ENCODE measurements at regions not wholly inside any gene's neighbourhood (a gene's known extent, or its start where the extent isn't known, plus 50 kb on each side); places are given as distances from the start of the nearest gene placed in this dataset.

GRCh38 chr15:87293031-87293430 lies 963.5 kb downstream of the NTRK3 start:
- H3K9me3 ChIP-seq (ENCODE audit: insufficient read depth, low read length), result no peaks in the 10 kb centered on the region
- no peaks in the 10 kb centered on the region for H3K36me3 ChIP-seq (replicated peaks; ENCODE audit: low read depth, low read length)
- no peak overlapping the region for H3K4me2 ChIP-seq (ENCODE audit: low read length)
- TF ChIP-seq CTCF (IDR thresholded peaks at IDR 0.05; ENCODE audit: low read depth, low read length) (no peak), EZH2phosphoT487 (IDR thresholded peaks at IDR 0.05; ENCODE audit: low read depth) (no peak)
- H3K79me2 ChIP-seq (ENCODE audit: low read length), result no peaks in the 10 kb centered on the region
- no peaks in the 10 kb centered on the region for H3K27me3 ChIP-seq (ENCODE audit: low read depth, low read length)
- H4K20me1 ChIP-seq (ENCODE audit: insufficient read depth, low read length), result no peaks in the 10 kb centered on the region
- no peak overlapping the region for H2AFZ ChIP-seq (ENCODE audit: low read depth, low read length)
- no peak overlapping the region for H3K27ac ChIP-seq (ENCODE audit: low read length)
- H3K4me1 ChIP-seq (ENCODE audit: low read length), result no peaks in the 10 kb centered on the region
- no peak overlapping the region for H3K9ac ChIP-seq (ENCODE audit: low read length)
- no peak overlapping the region for H3K4me3 ChIP-seq (ENCODE audit: low read length)

- no peaks in the 10 kb centered on the region for H3K36me3 ChIP-seq (replicated peaks; ENCODE audit: low read depth, low read length)
- H3K27ac ChIP-seq (ENCODE audit: low read length), result no peak overlapping the region
- no peaks in the 10 kb centered on the region for H3K4me1 ChIP-seq (ENCODE audit: low read length)
- H3K4me3 ChIP-seq (ENCODE audit: low read length), result no peak overlapping the region
- no peaks in the 10 kb centered on the region for H3K27me3 ChIP-seq (ENCODE audit: low read depth, low read length)
- no peak overlapping the region for H3K9ac ChIP-seq (ENCODE audit: low read length)
- H3K9me3 ChIP-seq (ENCODE audit: insufficient read depth, low read length), result no peaks in the 10 kb centered on the region
- no peaks in the 10 kb centered on the region for H3K79me2 ChIP-seq (ENCODE audit: low read length)
- H2AFZ ChIP-seq (ENCODE audit: low read depth, low read length), result no peak overlapping the region
- TF ChIP-seq EZH2phosphoT487 (IDR thresholded peaks at IDR 0.05; ENCODE audit: low read depth) (no peak), CTCF (IDR thresholded peaks at IDR 0.05; ENCODE audit: low read depth, low read length) (no peak)
- no peak overlapping the region for H3K4me2 ChIP-seq (ENCODE audit: low read length)
- no peaks in the 10 kb centered on the region for H4K20me1 ChIP-seq (ENCODE audit: insufficient read depth, low read length)
These were observed 969.4 kb downstream of the NTRK3 start for GRCh38 chr15:87287156-87287555.

- TF ChIP-seq CTCF (IDR thresholded peaks at IDR 0.05; ENCODE audit: low read depth, low read length), result no peak
- no peak for TF ChIP-seq EZH2phosphoT487 (IDR thresholded peaks at IDR 0.05; ENCODE audit: low read depth)
- Histone ChIP-seq H2AFZ (ENCODE audit: low read depth, low read length) (no peak overlapping the region), H3K9ac (ENCODE audit: low read length) (no peak overlapping the region), H3K9me3 (ENCODE audit: insufficient read depth, low read length) (no peaks in the 10 kb centered on the region), H3K4me1 (ENCODE audit: low read length) (no peaks in the 10 kb centered on the region), H3K27me3 (ENCODE audit: low read depth, low read length) (no peaks in the 10 kb centered on the region), H3K4me3 (ENCODE audit: low read length) (no peak overlapping the region), H3K79me2 (ENCODE audit: low read length) (no peaks in the 10 kb centered on the region), H3K36me3 (replicated peaks; ENCODE audit: low read depth, low read length) (no peaks in the 10 kb centered on the region), H4K20me1 (ENCODE audit: insufficient read depth, low read length) (no peaks in the 10 kb centered on the region), H3K27ac (ENCODE audit: low read length) (no peak overlapping the region), H3K4me2 (ENCODE audit: low read length) (no peak overlapping the region)
These were observed 987.0 kb downstream of the NTRK3 start for GRCh38 chr15:87269566-87269965.

- TF ChIP-seq EZH2phosphoT487 (IDR thresholded peaks at IDR 0.05; ENCODE audit: low read depth) (no peak), CTCF (IDR thresholded peaks at IDR 0.05; ENCODE audit: low read depth, low read length) (no peak)
These were observed 987.9 kb downstream of the NTRK3 start for GRCh38 chr15:87268675-87269074.

More at GRCh38 chr15:87268675-87269074, 987.9 kb downstream of the NTRK3 start:
- no peaks in the 10 kb centered on the region for H3K27me3 ChIP-seq (ENCODE audit: low read depth, low read length)
- H3K27ac ChIP-seq (ENCODE audit: low read length), result no peak overlapping the region
- H3K9me3 ChIP-seq (ENCODE audit: insufficient read depth, low read length), result no peaks in the 10 kb centered on the region
- H4K20me1 ChIP-seq (ENCODE audit: insufficient read depth, low read length), result no peaks in the 10 kb centered on the region
- H3K36me3 ChIP-seq (replicated peaks; ENCODE audit: low read depth, low read length), result no peaks in the 10 kb centered on the region
- no peak overlapping the region for H3K9ac ChIP-seq (ENCODE audit: low read length)
- no peak overlapping the region for H2AFZ ChIP-seq (ENCODE audit: low read depth, low read length)
- no peaks in the 10 kb centered on the region for H3K4me1 ChIP-seq (ENCODE audit: low read length)
- H3K4me2 ChIP-seq (ENCODE audit: low read length), result no peak overlapping the region
- H3K4me3 ChIP-seq (ENCODE audit: low read length), result no peak overlapping the region
- H3K79me2 ChIP-seq (ENCODE audit: low read length), result no peaks in the 10 kb centered on the region
